ENCODE measurements at regions not wholly inside any gene's neighbourhood (a gene's known extent, or its start where the extent isn't known, plus 50 kb on each side); places are given as distances from the start of the nearest gene placed in this dataset.

DNA sequence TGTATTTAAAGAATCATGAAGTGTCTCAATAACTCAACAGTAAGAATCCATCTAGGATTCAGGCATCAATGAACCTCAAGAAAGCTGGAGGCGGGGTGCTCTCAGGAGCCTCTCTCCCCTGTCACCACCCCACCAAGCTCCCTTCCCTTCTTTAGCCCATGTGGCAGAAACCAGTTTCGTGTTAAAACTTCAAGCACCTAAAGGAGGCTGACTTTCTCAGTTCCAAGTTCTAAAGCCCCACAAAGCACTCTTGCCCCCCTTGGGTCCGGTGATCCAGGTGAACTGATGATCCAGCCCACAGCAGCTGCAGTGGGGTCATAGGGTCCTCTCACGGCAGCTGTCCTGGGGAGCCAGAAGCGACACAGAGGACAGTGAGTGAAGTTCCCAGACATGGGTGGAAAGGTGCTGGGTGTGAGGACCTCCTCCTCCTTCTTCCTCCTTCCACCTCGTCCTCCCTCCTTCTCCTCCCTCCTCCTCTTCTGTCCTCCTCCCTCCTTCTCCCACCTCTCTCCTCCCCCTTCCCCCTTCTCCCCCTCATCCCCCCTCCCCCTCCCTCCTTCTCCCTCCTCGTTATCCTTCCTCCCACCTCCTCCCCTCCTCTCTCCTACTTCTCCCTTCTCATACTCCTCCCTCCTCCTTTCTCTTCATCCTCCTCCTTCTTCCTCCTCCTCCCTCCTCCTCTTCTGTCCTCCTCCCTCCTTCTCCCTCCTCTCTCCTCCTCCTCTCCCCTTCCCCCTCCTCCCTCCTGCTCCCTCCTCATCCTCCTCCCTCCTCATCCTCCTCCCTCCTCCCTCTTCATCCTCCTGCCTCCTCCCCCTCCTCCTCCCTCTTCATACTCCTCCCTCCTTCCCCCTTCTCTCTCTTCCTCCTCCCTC is 192.4 kb upstream of the AGAP1 start:
- no peak for DNase-seq (ENCODE audit: low read depth in 2 of 2)

DNA sequence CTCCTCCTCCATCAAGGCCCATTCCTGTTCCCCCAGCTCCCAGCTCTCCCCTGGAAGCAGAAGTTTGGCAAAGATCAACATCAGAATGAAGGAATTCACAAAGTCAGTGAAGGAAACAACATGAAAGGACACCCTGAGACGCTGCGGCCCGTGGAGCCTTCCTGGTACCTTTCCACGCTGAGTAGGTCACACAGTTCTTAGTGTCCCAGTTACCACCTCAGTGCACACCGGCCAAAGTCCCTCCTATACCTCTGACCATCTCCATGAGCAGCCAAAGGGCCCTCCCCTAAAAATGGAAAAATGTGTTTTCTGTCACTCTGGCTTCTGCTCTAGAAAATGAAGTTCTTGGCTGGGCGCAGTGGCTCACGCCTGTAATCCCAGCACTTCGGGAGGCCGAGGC is 191.6 kb upstream of the AGAP1 start:
- DNase-seq (ENCODE audit: low read depth in 2 of 2): no peak

DNA sequence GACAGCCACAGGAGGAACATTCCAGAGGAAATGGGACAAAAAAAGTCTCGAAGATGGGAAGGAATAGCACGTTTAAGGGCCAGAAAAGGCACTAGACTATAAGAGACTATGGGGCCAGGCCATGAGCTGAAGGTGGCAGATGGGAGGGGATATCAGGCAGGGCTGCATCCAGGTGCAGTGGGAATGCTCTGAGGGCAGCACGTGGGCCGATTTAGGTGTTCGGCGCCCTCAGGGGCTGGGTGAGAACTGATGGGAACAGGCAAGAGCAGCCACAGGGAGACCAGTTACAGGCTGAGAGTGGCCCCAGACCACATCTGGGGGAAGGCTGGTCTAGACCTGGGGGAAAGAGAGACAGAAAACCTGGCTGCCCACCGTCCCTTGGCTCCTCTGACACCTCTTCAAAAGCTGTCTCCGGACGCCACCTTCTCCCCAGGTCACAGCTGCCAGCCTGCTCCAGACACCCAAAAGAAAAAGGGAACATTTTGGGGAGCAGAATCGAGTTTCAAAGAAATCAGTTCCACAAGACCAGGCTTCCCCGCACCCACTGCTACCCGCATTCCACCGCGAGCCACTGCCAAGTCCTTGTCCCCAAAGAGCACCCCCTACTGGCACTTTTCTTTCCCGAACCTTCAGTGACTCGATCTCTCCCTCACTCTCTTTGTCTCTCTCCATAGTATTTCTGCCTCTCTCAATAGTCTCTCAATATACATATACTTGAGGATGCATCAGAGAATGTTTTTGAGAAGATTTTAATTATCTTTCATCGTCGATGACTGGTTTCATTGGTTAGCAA is 190.1 kb upstream of the AGAP1 start:
- DNase-seq (ENCODE audit: low read depth in 2 of 2): no peak

DNA sequence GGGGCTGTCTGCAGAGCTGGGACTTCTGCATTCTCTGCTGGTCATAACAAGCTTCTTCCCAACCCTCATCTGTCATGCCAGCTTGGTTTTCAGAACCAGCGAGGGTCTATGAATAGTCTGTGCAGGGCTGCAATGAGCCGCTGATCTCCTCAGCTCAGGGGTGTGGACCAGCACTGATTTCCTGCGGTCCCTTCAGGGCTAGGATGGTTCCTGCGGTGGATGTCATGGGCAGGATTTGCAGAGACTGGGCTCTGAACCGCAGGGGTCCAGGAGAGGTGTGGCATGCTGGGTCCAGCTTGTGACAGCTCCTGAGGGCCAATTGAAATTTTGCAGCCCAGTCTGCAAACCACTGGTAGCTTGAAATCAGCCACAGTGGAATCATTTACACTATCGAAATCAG is 188.2 kb upstream of the AGAP1 start:
- DNase-seq (ENCODE audit: low read depth in 2 of 2): no peak

DNA sequence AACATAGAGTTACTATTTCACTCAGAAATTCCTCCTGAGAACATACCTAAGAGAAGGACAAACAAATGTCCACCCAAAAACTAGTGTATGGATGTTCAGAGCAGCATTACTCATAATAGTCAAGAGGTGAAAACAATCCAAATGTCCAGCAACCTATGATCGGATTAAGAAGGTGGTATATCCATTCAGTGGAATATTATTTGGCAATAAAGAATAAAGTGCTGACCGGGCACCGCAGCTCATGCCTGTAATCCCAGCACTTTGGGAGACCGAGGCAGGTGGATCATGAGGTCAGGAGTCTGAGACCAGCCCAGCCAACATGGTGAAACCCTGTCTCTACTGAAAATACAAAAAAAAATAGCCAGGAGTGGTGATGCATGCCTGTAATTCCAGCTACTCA is 182.8 kb upstream of the AGAP1 start:
- no peak for DNase-seq (ENCODE audit: low read depth in 2 of 2)

DNA sequence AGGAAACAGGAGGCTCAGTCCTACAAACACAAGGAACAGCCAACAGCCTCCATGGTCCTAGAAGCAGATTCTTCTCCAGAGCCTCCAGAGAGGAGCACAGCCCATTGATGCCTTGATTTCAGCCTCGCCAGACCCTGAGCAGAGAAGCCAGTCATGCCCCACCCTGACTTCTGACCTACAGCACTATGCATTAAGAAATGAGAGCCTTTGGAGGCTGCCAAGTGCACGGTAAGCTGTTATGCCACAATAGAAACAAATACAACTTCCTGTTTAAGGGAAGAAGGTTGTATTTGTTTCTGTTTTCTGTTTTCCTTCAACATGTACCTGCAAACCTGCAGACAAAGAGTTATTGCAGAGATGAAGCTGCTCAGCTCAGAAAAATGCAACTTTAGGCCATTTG is 181.3 kb upstream of the AGAP1 start:
- no peak for DNase-seq (ENCODE audit: low read depth in 2 of 2)

DNA sequence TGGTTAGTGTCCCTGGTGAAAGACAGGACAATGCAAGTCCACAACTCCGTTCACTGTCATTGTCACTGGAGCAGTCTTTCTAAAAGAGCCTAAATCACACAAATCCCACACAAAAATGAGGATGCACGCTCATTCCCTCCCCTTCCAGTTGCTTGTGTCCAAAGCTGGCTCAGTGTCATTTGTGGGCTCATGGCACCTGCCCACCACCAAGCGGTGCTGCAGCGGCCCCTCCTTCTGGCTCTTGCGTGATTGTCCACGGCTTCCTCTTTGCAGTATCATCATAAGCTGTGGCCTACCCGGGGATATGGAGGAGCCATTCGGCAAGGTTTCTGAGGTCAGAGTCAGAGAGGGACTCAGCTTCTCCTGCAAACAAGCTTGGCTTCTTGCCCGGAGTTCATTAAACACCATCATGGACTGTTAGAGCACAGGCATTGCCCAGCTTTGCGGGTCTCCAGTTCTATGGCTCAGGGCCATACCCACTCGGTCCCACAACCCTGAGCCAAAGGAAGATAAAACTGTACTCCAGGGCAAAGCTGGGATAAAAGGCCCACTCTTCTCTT is 179.4 kb upstream of the AGAP1 start:
- no peak for DNase-seq (ENCODE audit: low read depth in 2 of 2)

DNA sequence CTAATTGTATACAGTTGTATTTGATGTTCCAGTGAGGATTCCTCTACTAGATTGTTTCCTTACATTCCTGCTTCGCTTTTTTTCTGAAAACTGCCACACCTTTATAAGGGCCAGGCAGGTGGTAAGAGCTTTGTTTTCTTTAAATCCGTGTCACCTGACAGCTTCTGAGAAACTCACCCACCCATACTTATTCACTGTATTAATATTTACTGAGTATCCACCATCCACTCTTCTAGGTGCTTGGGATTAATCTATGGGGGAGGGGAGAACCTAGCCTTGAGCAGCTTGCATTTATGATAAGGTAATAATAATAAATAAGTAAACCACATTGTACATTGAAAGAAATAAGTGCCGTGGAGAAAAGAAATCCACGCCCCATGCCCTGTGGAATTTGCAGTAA is 174.7 kb upstream of the AGAP1 start:
- no peak for DNase-seq (ENCODE audit: low read depth in 2 of 2)

DNA sequence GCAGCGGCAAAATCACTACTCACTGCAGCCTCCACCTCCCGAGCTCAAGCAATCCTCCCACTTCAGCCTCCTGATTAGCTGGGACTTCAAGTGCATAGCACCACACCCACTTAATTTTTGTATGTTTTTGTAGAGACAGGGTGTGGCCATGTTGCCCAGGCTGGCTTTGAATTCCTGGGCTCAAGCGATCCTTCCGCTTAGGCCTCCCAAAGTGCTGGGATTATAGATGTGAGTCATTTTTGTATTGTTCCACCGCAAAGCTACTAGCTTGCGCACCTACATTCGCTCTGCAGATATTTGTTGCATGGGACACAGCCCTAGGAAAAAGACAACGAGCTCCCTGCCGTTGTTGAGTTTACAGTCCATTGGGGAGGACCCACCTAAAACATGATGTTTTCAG is 173.5 kb upstream of the AGAP1 start:
- no peak for DNase-seq (ENCODE audit: low read depth in 2 of 2)

DNA sequence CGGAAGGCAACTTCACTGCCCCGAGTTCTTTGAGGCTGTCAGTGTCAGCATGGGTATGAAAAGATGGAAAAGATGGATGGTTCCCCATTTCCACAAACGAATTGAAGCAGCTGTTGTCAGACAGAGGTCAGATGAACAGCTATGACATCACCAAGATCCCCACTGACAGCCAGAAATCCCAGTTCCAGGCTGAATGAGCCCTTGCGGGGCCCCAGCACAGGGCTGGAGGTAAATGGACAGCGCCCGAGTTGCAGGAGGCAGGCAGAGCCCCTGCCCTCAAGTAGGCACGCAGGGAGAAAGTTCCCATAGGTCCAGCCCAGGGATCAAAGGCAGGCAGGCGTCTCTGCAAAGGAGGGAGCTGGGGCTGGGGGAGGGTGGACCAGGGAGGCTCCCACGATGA is 169.5 kb upstream of the AGAP1 start:
- DNase-seq (ENCODE audit: low read depth in 2 of 2): no peak

DNA sequence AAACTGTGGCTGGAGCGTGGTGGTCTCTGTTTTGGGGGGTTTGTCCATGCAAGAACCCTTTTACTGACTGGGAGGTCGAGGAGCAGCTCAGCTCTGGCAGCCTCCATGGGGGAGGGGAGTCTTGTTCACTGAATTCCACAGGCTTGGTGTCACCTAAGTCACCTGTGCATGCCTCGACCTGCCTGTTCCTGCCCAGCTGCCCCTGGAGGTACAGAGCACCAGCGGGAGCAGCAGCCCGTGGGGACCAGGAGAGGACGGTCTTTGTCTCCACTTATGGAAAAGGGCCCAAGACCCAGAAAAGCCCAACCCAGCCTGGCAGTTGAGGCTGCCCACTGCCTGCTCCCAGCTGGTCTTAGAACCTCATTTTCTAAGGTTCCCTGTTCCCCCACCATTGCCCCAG is 168.7 kb upstream of the AGAP1 start:
- DNase-seq (ENCODE audit: low read depth in 2 of 2): no peak

DNA sequence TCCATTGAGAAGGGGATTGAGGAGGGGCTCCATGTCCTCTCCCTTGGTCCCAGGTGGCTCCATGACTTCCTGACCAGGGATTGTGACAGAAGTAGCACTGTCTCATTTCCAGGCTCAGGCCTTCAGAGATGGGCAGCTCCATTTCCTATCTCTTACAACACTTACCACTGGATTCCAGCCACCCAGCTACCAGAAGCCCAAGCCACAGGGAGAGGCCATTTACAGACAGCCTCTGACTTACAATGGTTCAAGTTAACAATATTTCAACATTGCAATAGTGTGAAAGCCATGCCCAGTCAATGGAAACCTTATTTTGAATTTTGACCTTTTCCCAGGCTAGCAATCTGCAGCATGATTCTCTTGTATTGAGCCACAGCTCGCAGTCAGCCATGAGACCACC is 164.9 kb upstream of the AGAP1 start:
- no peak for DNase-seq (ENCODE audit: low read depth in 2 of 2)

DNA sequence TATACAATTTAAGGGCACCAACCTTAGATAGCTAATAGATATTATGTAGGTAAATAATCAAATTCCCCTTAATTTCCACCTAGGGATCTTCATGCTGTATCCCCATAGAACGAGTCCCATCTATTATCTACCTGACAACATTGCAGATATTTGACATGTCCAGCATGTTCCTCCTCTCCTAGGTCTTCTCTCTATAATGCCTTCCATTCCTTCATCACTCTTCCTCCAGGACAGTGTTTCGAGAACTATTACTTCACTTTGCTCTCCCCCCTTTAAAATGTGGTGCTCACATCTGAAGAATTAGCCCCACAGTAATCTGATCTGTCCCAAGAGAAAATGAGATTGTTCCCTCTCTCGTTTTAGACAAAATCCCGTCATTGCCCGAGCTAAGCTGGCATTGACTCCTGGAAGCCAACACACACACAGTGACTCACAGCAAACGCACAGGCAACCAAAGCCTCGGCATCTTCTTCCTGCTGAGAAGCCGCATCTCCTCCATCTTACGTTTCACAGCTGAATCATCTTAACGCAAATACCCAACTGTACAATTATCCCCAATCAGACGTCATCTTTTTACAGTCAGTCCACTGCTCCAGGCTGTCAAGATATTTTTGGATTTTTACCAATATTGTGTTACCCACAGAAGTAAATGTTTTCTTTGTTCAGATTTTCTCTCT is 162.9 kb upstream of the AGAP1 start:
- no peak for DNase-seq (ENCODE audit: low read depth in 2 of 2)

DNA sequence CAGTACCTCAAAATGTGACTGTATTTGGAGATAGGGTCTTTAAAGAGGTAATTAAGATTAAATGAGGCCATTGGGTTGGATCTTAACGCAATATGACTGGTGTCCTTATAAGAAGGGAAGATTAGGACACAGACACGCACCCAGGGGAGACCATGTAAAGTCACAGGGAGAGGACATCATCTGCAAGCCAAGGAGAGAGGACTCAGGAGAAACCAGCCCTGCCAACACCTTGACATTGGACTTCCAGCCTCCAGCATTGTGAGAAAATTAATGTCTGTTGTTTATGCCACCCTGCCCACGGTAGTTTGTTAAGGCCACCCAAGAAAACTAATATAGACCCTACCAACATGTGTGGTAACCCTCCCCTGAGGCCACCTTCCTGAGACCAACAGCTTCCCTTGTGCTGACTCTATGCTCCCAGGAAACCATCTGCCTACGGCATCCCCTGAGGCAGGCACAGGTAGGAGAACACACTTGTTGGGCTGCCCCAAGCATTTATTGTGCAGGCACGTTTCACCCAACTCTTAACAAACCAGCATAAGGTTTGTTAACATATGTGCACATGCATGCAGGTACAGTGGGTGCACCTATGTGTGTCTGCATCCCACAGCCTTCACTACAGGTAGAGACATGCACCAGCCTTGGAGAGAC is 161.5 kb upstream of the AGAP1 start:
- no peak for DNase-seq (ENCODE audit: low read depth in 2 of 2)

DNA sequence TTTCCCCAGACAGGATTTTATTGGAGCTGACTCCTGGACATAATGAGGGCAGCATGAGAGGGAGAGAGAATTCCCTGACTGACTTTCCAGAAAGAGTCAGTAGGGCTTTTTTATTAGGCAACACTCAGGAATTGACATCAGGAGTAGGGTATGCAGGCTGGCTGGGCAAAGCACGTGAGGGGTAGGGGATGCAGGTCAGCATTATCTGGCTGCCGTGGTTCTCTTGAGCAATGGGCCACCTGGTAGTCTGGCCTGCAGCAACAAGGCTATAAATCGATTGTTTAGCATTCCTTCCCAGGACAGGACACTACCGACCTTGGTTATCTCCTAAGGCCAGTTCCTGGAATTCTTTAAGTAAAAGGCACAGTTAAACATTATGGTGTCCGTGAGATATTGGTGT is 160.8 kb upstream of the AGAP1 start:
- DNase-seq (ENCODE audit: low read depth in 2 of 2): no peak

DNA sequence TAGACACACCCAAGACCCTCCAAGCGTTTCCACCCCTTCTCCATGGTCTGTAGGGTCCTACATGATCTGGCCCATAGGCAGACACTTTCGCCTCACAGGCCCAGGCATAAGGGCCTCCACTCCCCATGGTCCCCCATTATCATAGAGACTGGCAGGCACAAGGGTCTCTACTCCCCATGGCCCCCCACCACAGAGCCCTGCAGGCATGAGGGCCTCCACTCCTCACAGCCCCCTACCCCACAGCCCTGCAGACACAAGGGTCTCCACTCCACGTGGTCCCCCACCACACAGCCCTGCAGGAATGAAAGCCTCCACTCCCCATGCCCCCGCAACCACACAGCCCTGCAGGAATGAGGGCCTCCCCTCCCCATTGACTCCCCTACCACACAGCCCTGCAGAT is 159.7 kb upstream of the AGAP1 start:
- no peak for DNase-seq (ENCODE audit: low read depth in 2 of 2)

DNA sequence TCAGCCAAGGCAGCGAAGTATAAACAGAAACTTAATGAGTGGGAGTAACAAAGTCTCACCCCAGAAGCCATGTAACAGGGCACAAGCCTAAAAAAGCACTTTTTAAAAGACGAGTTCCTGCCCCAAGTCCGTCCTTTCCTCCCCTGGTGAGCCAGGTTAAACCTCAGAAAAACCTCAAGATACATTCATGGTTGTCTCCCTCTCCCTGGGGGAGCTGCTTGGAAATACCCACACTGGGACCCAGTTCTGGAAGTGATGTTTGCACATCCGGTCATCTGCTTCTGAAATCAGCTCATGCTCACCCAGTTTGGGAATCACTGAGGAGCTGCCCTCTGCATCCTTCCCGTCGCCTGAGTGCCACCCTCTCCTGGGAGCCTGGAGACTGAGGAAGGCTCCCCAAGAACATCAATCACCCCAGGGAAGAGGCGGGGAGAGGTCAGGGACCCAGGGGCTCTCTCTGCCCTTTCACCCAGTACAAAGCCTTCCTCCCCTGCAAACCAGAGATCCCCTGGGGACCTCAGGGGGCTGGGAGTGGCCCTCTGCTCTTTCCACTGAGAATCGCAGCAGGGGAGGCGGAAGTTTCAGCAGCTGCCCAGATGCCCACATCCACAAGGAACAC is 150.6 kb upstream of the AGAP1 start:
- DNase-seq (ENCODE audit: low read depth in 2 of 2): no peak

DNA sequence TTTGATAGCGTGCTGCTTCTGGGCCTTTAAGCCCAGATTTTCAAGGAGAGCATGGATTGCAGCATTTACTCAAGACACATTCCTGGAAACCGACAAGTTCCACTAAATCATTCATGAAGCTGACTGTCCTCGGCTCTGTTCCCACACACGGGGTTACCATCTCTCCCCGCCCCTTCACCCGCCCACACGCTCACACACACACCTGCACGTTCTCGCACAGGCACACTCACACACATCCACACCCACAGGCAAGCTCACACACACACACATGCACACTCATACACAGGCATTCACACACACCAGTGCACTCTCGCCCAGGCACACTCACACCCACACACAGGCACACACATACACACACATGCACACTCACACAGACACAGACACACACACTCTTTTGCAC is 150.0 kb upstream of the AGAP1 start:
- no peak for DNase-seq (ENCODE audit: low read depth in 2 of 2)

DNA sequence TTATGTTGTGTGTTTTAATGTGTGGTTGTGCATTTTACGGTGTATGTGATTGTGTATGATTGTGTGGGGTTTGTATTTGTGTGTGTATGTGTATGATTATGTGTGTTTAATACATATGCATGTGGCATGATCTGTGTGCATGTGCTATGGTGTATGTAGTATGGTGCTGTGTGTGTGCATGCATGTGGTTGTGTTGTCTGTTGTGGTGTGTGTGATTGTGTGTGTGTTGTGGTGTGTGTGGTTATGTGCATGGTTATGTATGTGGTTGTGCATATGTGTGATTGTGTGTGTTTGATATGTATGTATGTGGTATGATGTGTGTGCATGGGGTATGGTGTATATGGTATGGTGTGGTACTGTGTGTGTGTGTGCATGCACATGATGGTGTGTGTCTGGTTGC is 148.1 kb upstream of the AGAP1 start:
- DNase-seq (ENCODE audit: low read depth in 2 of 2): no peak

DNA sequence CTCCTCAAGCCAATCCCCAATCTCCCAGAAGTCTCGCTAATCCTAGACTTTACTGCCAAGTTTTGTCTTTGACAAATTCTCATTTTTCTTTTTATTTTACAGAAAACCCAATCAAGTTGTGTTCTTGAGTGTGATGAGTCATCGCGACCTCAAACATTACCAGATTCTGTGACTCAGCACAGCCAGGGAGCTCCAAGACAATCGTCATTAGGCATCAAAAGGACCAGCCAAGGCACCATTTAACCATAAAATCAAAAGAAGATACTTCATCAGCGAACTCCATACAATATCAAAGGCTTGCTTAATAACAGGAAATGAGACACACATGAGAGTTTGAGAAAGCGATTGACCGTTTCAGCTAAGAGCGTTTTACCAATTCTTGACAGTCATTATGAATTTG is 146.2 kb upstream of the AGAP1 start:
- no peak for DNase-seq (ENCODE audit: low read depth in 2 of 2)

DNA sequence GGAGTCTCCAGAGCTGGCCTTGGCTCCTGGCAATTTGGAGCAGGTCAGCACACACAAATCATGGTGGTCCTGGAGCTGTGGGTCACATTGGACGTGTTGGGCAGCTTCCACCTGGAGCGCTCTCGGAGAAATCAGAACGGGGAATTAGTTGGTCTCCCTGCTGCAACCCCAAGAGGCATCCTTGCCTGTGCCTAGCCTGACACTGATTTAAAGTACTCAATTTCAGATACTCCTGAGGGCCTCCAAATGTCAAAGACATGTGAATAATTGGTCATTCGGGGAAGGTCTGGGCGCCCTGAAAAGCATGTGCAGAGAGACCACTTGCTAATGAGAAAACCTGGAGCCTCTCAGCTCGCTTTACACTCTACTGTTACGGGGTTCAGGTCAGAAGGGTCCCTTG is 145.5 kb upstream of the AGAP1 start:
- DNase-seq (ENCODE audit: low read depth in 2 of 2): no peak

Measured in dermis microvascular lymphatic vessel endothelial cell (primary cell).